Panc1 (cell line): ENCODE measurements at regions not wholly inside any gene's neighbourhood (a gene's known extent, or its start where the extent isn't known, plus 50 kb on each side); places are given as distances from the start of the nearest gene placed in this dataset.

ENCODE experiments used
- ATAC-seq: fragments of 200-7000 bp; cut with Tn5 transposase; 2 replicates; pipeline ENCODE4 v1.9.1; 2020; ENCODE audit warnings: mild to moderate bottlenecking, moderate library complexity
- BruUV-seq: library from RNA; stranded (reverse); fragments of 400-500 nt; replicated peaks from 2 replicates; lab custom pipeline; 2021; lab: Mats Ljungman, UMichigan
- CTCF ChIA-PET: fragments of 300-600 bp; sonication (Branson Sonifier 250); formaldehyde crosslinking; loops from one replicate; lab custom pipeline; 2022; ENCODE audit warnings: antibody characterized with exemption; lab: Charles Lee
- POLR2A ChIA-PET: fragments of 300-600 bp; sonication (Branson Sonifier 250); formaldehyde crosslinking; loops from one replicate; lab custom pipeline; 2022; ENCODE audit warnings: antibody characterized with exemption; lab: Charles Lee
- DNase-seq: peaks from one replicate; pipeline ENCODE4 v3.0.0-alpha.2; 2010; ENCODE audit warnings: low read depth, low spot score
- H3K27ac ChIP-seq: 2 replicates; pipeline ENCODE4 v1.5.1; 2011; ENCODE audit warnings: mild to moderate bottlenecking, low read length, inconsistent platforms
- H3K27me3 ChIP-seq: fragments of 200-500 bp; sonication (Bioruptor generic); 2 replicates; pipeline ENCODE4 v1.6.0; 2014; ENCODE audit warnings: low read length, inconsistent platforms; ENCODE audit not compliant: control insufficient read depth, insufficient read depth
- H3K36me3 ChIP-seq: fragments of 200-500 bp; sonication (Bioruptor generic); 2 replicates; pipeline ENCODE4 v1.5.1; 2014; ENCODE audit warnings: inconsistent platforms, mild to moderate bottlenecking, low read length, moderate library complexity; ENCODE audit not compliant: control insufficient read depth, insufficient read depth
- H3K4me1 ChIP-seq: 2 replicates; pipeline ENCODE4 v1.5.1; 2011; ENCODE audit warnings: inconsistent platforms, mild to moderate bottlenecking, low read length, moderate library complexity; ENCODE audit not compliant: control insufficient read depth, insufficient read depth
- H3K4me3 ChIP-seq, 2 experiments: 2 replicates each; pipeline ENCODE4 v1.5.1; 2011 to 2012; ENCODE audit warnings: low read depth in 2 of 2, low read length in 2 of 2, mild to moderate bottlenecking in 2 of 2, inconsistent platforms in 1 of 2, moderate library complexity in 1 of 2
- H3K9me3 ChIP-seq: fragments of 200-500 bp; sonication (Bioruptor generic); 2 replicates; pipeline ENCODE4 v1.5.1; 2014; ENCODE audit warnings: low read depth, mild to moderate bottlenecking, inconsistent platforms, low read length, moderate library complexity; ENCODE audit not compliant: control insufficient read depth, insufficient read depth
- CTCF ChIP-seq: fragments of 450-650 bp; IDR thresholded peaks from 2 replicates; pipeline ENCODE4 v1.5.1; 2017; ENCODE audit warnings: mild to moderate bottlenecking
- POLR2AphosphoS5 ChIP-seq: IDR thresholded peaks from 2 replicates; pipeline ENCODE4 v1.6.1; 2012; ENCODE audit warnings: mild to moderate bottlenecking, low read depth, low read length, moderate library complexity
- SIN3A ChIP-seq: IDR thresholded peaks from 2 replicates; pipeline ENCODE4 v1.6.1; 2012; ENCODE audit warnings: low read depth, mild to moderate bottlenecking, low read length, moderate library complexity, borderline replicate concordance; ENCODE audit not compliant: insufficient read depth
- TCF7L2 ChIP-seq: IDR thresholded peaks from 2 replicates; pipeline ENCODE4 v1.6.1; 2011; ENCODE audit warnings: mild to moderate bottlenecking, low read depth, low read length, inconsistent platforms
- in situ Hi-C: cut with HindIII; loops from 2 replicates; pipeline ENCODE4 v1.10.0; 2016; ENCODE audit warnings: low sequenced_read_pairs, low pct_unique_long_range_greater_than_20kb
- intact Hi-C: fragments of 100-400 bp; cut with micrococcal nuclease; formaldehyde crosslinking; loops from one replicate; pipeline ENCODE4 v1.10.0; 2022; ENCODE audit not compliant: unreplicated experiment
- TF ChIP-seq, protein P1 (sequence below), 2 experiments: IDR thresholded peaks; 2 replicates each; pipeline ENCODE4 v1.6.1; 2011 to 2012; ENCODE audit warnings: low read depth in 2 of 2, control low read depth in 1 of 2, low read length in 1 of 2, mild to moderate bottlenecking in 1 of 2, moderate library complexity in 1 of 2; ENCODE audit not compliant: insufficient read depth in 1 of 2

GRCh38 chr6:139973669-139974344, 599.4 kb upstream of the CITED2 start:
- TF ChIP-seq CTCF = no peak
- TF ChIP-seq, protein P1, sequence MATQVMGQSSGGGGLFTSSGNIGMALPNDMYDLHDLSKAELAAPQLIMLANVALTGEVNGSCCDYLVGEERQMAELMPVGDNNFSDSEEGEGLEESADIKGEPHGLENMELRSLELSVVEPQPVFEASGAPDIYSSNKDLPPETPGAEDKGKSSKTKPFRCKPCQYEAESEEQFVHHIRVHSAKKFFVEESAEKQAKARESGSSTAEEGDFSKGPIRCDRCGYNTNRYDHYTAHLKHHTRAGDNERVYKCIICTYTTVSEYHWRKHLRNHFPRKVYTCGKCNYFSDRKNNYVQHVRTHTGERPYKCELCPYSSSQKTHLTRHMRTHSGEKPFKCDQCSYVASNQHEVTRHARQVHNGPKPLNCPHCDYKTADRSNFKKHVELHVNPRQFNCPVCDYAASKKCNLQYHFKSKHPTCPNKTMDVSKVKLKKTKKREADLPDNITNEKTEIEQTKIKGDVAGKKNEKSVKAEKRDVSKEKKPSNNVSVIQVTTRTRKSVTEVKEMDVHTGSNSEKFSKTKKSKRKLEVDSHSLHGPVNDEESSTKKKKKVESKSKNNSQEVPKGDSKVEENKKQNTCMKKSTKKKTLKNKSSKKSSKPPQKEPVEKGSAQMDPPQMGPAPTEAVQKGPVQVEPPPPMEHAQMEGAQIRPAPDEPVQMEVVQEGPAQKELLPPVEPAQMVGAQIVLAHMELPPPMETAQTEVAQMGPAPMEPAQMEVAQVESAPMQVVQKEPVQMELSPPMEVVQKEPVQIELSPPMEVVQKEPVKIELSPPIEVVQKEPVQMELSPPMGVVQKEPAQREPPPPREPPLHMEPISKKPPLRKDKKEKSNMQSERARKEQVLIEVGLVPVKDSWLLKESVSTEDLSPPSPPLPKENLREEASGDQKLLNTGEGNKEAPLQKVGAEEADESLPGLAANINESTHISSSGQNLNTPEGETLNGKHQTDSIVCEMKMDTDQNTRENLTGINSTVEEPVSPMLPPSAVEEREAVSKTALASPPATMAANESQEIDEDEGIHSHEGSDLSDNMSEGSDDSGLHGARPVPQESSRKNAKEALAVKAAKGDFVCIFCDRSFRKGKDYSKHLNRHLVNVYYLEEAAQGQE (IDR thresholded peaks at IDR 0.05; ENCODE audit: insufficient read depth in 1 of 2, low read depth in 2 of 2, low read length in 1 of 2) = no peak
- no peak for TF ChIP-seq TCF7L2
- TF ChIP-seq SIN3A = no peak
- no peak for TF ChIP-seq POLR2AphosphoS5
- POLR2A ChIA-PET = no interaction called here
- ATAC-seq = no peak
- in situ Hi-C loops = no loop called here
- Histone ChIP-seq H3K36me3 (no peaks in the 10 kb centered on the region), H3K4me1 (peaks cover 12% of the 10 kb centered on the region; the same call in 1 of the 2 replicates), H3K27ac (peak overlapping the region; percentile 69; the same call in 1 of the 2 replicates), H3K27me3 (no peaks in the 10 kb centered on the region), H3K9me3 (no peaks in the 10 kb centered on the region), H3K4me3 (no peak overlapping the region)
- intact Hi-C loops = no loop called here
- no peak for DNase-seq
- CTCF ChIA-PET = no interaction called here
- BruUV-seq = no TSS peak

DNA sequence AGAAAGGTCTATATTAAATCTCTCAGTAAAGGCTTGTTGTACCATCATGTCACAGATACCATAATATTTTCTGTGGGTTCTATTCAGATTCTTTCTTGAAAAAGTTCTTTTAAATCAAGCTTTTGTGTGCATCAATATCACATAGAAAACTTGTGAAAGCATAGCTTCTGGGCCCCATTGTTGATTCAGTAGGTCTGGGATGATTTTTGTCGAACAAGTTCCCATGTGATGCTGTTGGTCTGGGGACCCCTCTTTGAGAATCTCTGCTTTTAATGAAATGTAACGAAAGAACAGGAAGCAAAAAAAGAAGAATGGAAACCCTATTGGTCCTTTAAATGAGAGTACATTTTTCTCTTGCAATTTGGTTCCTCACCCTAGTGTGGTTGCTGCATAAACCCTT, 597.7 kb upstream of the CITED2 start:
- peak overlapping the region; percentile 39; the same call in 1 of the 2 replicates for H3K27ac ChIP-seq
- POLR2A ChIA-PET = no interaction called here
- CTCF ChIA-PET = no interaction called here
- no peaks in the 10 kb centered on the region for H3K27me3 ChIP-seq
- H3K36me3 ChIP-seq = no peaks in the 10 kb centered on the region
- in situ Hi-C loops (no loop called here), intact Hi-C loops (no loop called here)
- no peak overlapping the region for H3K4me3 ChIP-seq
- H3K4me1 ChIP-seq = no peaks in the 10 kb centered on the region; the same call in 1 of the 2 replicates
- no peaks in the 10 kb centered on the region for H3K9me3 ChIP-seq
- TF ChIP-seq, protein P1 (IDR thresholded peaks at IDR 0.05; ENCODE audit: insufficient read depth in 1 of 2, low read depth in 2 of 2, low read length in 1 of 2) = no peak
- TF ChIP-seq POLR2AphosphoS5 (no peak), CTCF (no peak), TCF7L2 (no peak), SIN3A (no peak)
- ATAC-seq = no peak
- no TSS peak for BruUV-seq
- DNase-seq = no peak
